ENCODE measurements at regions not wholly inside any gene's neighbourhood (a gene's known extent, or its start where the extent isn't known, plus 50 kb on each side); places are given as distances from the start of the nearest gene placed in this dataset.

DNA sequence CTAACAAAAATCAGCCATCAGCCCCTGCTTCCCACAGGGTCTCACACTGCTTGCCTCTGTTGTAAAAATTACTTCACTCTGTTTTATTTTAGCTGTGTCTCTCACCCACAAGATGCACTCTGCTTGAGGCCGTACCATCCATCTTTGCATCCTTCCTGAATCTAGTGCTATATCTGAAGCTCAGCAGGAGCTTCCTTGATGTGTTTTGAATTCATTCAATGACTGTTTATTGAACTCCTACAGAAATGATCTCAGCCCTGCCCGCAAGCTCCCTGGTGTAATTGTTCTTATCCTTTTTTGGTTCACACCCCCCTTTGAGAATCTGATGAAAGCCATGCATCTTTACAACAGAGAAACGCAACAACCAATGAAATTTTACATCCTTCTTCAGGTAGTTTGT, 310.2 kb upstream of the ZC3H12C start (continued):
- TF ChIP-seq, protein P1, sequence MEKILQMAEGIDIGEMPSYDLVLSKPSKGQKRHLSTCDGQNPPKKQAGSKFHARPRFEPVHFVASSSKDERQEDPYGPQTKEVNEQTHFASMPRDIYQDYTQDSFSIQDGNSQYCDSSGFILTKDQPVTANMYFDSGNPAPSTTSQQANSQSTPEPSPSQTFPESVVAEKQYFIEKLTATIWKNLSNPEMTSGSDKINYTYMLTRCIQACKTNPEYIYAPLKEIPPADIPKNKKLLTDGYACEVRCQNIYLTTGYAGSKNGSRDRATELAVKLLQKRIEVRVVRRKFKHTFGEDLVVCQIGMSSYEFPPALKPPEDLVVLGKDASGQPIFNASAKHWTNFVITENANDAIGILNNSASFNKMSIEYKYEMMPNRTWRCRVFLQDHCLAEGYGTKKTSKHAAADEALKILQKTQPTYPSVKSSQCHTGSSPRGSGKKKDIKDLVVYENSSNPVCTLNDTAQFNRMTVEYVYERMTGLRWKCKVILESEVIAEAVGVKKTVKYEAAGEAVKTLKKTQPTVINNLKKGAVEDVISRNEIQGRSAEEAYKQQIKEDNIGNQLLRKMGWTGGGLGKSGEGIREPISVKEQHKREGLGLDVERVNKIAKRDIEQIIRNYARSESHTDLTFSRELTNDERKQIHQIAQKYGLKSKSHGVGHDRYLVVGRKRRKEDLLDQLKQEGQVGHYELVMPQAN (conservative IDR thresholded peaks at IDR 0.05): no peak
- TF ChIP-seq CEBPB (IDR thresholded peaks at IDR 0.05; ENCODE audit: borderline replicate concordance in 1 of 2, low read depth in 2 of 2, low read length in 2 of 2) (no peak), ASH2L (IDR thresholded peaks at IDR 0.05; ENCODE audit: borderline replicate concordance, low read depth) (no peak), MEF2B (IDR thresholded peaks at IDR 0.05; ENCODE audit: partially characterized antibody, poor library complexity, severe bottlenecking) (no peak), CHD2 (IDR thresholded peaks at IDR 0.05; ENCODE audit: borderline replicate concordance, low read depth, low read length) (no peak)
- TF ChIP-seq, protein P2, sequence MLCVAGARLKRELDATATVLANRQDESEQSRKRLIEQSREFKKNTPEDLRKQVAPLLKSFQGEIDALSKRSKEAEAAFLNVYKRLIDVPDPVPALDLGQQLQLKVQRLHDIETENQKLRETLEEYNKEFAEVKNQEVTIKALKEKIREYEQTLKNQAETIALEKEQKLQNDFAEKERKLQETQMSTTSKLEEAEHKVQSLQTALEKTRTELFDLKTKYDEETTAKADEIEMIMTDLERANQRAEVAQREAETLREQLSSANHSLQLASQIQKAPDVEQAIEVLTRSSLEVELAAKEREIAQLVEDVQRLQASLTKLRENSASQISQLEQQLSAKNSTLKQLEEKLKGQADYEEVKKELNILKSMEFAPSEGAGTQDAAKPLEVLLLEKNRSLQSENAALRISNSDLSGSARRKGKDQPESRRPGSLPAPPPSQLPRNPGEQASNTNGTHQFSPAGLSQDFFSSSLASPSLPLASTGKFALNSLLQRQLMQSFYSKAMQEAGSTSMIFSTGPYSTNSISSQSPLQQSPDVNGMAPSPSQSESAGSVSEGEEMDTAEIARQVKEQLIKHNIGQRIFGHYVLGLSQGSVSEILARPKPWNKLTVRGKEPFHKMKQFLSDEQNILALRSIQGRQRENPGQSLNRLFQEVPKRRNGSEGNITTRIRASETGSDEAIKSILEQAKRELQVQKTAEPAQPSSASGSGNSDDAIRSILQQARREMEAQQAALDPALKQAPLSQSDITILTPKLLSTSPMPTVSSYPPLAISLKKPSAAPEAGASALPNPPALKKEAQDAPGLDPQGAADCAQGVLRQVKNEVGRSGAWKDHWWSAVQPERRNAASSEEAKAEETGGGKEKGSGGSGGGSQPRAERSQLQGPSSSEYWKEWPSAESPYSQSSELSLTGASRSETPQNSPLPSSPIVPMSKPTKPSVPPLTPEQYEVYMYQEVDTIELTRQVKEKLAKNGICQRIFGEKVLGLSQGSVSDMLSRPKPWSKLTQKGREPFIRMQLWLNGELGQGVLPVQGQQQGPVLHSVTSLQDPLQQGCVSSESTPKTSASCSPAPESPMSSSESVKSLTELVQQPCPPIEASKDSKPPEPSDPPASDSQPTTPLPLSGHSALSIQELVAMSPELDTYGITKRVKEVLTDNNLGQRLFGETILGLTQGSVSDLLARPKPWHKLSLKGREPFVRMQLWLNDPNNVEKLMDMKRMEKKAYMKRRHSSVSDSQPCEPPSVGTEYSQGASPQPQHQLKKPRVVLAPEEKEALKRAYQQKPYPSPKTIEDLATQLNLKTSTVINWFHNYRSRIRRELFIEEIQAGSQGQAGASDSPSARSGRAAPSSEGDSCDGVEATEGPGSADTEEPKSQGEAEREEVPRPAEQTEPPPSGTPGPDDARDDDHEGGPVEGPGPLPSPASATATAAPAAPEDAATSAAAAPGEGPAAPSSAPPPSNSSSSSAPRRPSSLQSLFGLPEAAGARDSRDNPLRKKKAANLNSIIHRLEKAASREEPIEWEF (IDR thresholded peaks at IDR 0.05; ENCODE audit: insufficient replicate concordance, low read depth, low read length): no peak
